ENCODE measurements at regions not wholly inside any gene's neighbourhood (a gene's known extent, or its start where the extent isn't known, plus 50 kb on each side); places are given as distances from the start of the nearest gene placed in this dataset.

DNA sequence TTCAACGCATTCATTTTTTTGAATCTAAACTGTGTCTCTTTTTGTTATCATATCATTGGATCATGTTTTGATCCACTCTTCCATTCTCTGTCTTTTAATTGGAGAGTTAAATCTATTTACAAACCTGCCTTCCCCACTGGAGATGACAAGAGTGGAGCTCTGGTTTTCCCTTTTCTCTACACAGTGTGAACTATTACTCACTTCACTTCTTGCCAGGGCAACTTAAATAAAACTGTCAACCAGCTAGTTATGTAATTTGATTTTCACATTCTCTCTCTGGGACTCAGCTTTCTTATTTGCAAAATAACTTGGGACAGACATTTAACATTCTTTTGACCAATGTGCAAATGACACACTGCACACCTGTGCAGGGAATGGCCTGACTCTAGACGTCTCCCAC is 230.8 kb upstream of the CST7 start:
- DNase-seq, result no peak

DNA sequence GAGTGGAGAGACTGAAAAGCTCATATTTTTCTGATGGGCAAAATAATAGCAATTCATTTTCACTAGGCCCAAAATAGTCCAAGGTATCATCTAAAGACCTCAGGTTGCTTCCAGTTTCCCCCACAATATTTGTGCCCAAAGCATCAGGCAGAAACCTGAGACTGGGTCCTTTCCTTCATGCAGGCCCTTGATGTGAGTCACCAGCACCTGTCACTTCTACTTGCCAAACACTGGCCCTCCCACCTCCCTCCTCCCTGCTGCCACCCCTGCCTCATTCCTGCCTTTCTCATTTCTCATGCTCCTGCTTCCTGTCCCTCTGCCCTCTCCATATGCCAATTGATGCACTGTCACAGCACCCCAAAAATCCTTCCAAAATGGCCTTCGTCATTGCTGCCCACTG is 230.4 kb upstream of the CST7 start:
- DNase-seq, result no peak

DNA sequence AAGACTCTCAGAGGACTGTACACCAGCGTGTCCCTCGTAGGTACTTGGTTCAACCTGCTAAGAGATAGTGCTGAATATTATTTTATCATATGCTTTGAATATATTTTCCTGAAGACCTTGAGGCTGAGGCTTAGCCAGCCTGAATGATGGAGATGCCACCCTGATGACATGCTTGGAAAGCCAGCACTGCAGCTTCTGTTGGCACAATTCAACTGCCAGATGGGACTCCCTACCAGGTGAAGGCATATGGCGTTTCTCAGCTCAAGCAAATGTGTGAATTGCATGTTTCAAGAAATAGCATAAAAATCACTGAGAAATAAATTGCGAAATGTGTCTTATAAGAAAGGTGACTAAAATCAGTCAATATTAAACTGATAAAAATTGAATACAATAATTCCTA is 228.1 kb upstream of the CST7 start:
- DNase-seq, result no peak

DNA sequence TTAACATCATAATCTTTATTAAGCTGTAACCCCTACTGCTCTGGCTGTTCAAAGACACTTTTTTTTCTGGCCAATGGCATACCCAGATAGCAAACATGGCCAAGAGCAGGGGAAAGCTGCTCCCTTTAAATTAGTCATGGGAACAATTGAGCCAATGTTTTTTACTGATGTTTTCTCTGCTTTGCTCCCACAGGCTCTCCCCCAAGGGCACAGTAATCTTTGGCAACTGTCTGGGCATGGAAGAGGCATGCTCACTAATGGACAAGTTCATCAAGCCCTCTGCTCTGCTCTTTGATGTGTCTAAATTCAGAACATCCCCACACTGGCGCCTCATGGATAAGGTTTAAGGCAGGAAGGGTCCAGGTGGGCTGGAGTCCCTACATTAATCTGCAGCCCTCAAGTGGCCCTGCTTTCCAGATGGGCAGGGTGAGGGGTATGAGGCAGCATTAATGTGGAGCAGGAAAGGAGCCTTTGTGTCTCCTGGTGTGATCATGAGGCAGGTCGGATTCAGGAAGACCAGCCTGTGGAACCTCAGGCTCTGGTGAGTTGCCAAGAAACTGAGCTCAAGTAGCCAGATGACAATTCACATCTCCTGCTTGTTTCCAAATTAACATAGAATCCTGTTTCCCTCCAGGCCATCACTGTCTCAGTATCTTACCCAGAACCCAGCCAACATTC is 227.0 kb upstream of the CST7 start:
- DNase-seq, result no peak

DNA sequence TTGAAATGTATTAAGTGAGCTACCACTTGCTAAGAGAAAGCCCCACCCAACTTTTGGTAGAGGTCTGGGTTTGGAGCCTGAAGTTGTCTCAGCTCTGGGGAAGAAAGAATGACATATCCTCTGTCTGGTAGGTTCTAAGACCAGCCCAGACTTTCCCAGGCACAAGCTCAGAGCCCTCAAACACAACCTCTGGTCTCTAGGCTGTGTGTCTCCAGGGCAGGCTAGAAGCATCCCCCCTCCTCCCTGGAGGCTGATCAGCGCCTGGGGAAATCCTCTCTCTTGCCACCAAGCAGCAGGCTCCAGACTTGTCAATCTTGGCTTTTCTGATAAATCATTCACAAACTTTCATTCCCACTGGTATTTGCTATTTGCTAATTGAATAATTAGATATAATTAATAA is 226.5 kb upstream of the CST7 start:
- no peak for DNase-seq

DNA sequence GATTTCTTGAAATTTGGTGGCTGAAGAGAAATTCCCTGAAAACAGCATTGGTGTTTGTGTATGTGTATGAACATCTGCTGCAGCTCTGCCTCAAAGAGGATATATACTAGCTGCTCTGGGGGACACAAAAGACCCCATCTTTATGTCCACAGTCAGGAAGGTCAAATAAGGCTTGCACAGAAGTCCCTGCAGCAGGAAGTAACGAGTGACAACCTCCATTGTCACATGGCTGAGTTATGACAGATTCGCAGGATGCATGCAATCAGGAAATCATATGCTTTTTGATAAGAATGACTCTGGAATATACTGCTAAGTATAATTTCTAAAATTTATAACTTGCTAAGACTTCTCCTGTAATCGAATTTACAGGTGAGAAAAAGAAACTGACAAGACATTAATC is 225.9 kb upstream of the CST7 start:
- no peak for DNase-seq

DNA sequence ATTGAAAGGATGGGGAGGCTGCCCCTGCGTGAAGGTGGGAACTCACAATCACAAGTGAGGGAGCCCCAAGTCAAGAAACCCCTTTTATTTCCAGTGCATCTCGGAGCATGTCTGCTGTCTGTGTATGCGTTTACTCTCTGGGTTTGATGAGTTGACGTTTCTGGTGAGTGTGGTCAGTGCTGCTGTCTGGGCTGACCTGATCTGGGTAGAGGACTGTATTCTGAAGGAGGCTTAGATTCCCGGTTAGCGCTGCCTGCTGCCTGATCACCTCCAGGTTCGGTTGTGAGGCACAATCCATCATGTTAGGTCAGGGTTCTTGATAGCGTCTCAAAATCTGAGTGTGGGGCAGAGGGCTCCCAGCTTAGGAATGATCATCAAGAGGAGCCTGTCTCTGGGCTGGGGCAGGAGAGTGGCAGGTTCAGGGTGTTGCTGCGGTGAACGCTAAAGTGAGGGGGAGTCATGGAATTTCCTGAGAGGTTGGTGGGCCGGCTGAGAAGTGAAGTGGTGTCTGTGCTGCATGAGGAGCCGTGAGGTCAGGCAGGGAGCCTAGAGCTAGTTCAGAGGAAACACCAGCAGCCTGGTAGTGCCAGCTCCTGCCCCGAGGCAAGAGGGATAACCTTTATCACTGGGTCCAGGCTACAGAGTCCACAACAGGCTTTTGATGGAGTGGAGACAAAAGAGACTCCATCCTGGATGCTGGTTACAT is 225.3 kb upstream of the CST7 start:
- no peak for DNase-seq

DNA sequence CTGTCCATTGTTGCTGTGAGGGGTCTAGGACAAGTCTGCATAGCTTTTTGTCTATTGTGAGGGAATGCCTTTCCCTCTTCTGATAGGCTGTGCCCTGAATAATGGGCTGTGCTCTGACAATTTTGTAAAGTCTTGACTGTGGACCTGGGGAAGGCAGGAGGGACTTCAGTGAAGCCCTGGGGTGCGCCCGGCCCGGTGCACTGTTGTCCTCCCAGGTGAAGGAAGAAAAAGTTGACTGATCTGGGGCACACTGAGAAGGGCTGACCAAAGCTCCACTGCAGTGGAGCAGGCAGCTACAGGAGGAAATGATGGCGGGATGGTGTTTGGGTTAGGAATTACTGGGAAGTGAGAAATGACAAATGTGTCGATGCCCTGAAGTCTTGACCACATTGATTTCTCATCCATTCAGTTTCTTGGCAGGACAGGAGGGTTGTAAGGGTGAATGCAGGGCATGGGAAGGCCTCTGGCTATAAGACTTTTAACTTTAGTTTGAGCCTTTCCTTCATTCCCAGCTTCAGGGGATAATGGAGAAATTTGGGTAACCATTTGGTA is 224.0 kb upstream of the CST7 start:
- no peak for DNase-seq

DNA sequence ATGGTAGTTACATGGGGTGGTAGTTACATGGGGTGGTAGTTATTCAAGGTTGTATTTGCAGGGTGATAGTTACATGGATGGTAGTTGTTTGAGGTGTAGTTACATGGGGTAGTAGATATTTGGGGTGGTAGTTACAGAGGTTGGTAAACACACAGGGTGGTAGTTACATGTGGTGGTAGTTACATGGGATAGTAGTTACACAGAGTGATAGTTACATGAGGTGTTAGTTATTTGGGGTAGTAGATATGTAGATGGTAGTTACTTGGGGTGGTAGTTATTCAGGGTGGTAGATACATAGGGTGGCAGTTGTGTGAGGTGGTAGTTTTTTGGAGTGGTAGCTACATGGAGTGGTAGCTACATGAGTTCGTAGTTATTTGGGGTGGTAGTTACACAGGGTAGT is 221.3 kb upstream of the CST7 start:
- no peak for DNase-seq

DNA sequence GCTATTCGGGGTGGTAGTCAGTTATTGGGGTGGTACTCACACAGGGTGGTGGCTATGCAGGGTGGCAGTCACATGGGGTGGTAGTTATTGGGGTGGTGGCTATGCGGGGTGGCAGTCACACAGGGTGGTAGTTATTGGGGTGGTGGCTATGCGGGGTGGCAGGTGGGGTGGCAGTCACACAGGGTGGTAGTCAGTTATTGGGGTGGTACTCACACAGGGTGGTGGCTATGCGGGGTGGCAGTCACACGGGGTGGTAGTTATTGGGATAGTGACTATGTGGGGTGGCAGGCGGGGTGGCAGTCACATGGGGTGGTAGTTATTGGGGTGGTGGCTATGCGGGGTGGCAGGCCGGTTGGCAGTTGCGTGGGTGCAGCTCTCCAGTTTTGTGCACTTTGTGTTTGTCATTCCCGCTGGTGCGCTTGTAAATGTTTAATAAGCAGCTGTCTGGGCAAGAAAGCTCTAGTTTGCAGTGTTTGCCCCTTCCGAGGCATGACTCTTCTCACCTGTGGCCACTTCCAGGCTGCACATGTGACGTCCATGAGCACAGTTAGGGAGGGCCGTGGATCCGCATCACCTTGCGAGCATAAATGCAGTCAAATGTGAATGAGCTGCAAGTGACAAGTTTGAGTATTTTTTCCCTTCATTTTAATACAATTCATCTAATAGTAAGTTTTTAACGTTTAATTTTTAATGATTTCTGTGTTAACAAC is 219.0 kb upstream of the CST7 start:
- no peak for DNase-seq

DNA sequence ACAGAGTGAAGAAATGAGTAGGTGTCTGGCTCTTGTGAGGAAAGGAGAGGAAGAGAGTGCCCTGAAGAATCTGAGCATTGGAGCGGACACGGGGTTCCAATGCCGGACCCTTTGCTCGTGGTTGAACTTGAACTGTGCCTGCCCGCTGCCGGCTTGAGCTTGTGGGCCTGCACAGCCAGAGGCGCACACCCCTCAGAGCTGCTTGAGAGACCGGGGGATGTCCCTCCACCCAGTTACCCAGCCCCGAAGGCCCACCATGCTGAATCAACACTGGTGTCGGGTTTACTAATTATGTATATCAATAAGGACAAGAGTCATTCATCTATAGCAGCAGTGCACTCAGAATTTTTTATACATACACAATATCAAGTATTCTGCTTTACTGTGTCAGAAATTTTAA is 218.3 kb upstream of the CST7 start:
- no peak for DNase-seq

DNA sequence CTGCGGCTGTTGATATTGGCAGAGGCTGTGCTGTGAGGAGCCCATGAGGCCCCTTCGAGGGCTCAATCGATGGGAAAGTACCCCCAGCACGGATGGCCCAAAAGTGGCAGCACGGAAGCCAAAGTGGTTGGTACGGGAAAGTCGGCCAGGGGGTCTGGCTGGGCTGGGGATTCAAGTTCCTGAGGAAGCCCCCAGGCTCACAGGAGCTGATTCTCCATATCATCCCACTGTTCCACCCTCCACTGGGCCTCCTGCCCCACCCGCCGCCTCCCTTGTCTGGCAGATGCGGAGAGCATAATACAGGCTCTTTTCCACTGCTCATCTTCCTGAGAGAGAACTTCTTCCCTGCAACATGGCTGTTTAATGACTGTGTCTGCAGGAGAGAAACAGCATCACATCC is 217.8 kb upstream of the CST7 start:
- DNase-seq, result no peak

DNA sequence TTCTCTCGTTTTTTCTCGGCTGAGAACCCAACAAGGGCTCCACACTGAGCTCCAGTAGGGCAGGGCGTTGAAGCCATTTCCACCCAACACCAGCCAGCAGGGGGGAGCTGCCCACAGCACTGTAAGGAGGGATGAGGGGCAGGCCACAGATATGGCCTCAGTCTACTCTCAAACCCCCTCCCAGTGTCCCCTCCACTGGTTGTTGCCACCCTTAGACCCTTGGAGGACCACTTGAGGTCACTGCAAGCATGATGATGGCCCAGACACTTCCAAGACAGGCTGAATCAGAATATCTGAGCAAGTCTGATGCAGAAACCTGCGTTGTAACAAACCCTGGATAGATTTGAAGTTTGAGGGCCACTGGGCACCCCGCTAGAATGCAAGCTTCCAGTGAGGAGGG is 217.0 kb upstream of the CST7 start:
- DNase-seq, result no peak

DNA sequence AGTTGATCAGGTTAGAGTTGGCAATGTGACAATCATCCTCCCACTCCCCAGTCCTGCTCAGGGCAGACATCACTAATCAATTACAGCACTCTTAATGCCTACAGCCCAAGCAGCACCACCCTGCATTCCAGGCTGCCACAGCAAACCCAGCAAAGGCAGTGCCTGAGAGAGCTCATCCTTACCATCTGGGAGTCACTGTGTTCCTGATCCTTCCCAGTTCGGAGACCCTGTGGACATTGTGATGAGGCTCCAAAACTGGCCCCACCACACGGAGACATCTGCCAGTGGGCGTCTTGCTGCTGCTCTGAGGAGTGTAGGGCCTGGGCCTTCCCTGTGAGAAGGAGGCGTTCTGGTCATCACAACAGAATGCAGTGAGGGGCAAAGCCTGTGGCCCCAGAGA is 216.5 kb upstream of the CST7 start:
- no peak for DNase-seq

DNA sequence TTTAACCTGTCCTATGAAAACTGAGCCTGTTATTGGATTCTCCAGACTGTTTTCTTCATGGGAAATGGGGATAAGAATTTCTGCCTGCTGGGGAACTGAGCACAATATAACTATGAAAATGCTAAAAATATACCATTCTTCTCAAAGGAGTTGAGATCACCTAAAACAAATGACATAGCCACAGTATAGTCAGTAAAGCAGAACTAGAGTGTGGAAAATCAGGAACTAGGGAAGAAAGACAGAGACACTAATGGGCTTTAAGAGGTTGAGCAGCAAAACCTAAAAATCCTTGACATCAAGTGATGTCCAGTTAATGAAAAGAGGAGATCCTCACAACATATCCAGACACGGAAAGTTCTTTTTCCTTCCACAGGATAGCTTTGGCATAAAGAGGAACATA is 215.7 kb upstream of the CST7 start:
- no peak for DNase-seq

DNA sequence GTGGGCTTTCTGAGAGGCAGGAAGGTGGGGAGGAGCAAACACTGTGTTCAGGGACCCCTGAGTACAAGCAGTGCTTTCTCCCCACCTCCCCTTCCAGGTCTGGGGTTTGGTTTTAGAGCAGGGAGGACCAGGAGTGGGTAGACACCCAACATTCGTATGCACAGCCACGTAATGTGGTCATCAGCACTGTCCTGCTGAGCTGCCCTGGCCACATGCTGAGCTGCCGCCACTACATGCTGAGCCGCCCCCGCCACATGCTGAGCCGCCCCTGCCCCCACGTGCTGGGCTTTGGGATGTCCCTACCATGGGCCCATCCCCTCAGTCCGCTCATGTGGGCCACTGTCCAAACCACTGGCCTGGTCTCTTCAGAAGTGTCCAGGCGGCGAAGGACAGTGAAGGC is 214.9 kb upstream of the CST7 start:
- DNase-seq, result no peak

DNA sequence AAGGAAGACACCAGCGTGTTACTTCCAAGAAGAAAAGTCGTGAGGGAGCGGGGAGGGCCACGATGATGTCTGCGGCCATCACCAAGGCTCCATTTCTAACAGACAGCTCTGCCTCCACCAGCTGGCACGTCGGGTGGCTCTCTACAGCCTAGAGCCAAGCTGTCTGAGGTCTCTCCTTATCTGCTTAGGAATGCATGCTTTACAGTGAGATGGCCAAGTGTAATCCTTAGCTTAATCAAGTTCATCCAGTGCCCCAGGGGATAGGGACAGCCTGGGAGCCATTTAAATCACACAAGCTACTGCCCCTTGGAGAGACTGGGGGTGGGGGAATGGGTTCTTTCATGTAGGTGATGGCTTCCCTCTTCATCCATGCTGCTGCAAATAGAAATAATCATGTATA is 213.8 kb upstream of the CST7 start:
- DNase-seq, result no peak

DNA sequence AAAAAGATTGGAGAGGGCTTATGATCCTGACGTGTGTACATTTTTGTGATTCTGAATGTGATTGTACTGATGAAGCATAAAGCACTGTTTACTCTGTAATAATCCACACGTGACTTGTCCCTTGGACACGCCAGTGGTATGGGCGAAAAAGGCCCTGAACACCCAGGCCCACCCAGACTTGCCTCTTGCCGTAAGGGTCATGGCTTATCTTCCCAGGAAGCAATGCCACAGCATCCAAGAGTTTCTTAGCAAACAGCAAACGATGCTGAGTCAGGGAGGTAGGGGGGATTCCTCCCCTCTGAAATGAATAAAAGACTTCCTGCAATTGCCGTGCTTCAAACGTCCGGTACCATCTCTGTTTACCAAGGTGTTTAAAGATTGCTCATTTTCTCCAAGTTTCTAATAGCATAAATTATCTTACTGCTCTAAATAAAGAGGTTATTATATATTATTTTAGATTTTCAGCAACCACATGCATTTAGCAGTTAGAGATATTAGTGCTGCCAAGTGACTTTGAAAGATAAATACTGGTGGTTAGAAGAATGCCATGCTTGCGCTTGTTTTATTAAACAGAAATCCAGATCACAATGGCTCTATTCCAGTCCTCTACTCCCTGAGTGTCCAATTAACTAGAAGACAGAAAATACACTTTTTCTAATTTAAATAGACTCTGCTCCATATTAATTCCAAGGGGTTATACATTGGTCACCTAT is 212.8 kb upstream of the CST7 start:
- no peak for DNase-seq

DNA sequence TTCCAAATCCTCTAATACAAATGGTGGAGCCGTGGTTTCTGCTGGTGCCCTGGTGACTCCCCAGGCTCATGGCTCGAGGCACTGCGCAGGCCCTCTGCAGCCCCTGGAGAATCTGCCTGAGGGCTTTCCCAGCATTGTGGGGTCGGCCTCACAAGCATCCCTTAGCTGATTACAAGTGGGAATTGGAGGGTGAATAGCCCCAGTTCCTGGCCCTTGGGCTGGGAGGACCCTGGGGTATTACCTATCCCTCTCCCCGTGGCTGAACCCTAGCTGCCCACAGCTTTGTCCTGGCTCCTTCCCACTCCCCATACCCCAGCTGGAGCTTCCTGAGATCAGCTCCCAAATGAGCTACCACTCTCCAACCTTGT is 212.2 kb upstream of the CST7 start:
- no peak for DNase-seq

DNA sequence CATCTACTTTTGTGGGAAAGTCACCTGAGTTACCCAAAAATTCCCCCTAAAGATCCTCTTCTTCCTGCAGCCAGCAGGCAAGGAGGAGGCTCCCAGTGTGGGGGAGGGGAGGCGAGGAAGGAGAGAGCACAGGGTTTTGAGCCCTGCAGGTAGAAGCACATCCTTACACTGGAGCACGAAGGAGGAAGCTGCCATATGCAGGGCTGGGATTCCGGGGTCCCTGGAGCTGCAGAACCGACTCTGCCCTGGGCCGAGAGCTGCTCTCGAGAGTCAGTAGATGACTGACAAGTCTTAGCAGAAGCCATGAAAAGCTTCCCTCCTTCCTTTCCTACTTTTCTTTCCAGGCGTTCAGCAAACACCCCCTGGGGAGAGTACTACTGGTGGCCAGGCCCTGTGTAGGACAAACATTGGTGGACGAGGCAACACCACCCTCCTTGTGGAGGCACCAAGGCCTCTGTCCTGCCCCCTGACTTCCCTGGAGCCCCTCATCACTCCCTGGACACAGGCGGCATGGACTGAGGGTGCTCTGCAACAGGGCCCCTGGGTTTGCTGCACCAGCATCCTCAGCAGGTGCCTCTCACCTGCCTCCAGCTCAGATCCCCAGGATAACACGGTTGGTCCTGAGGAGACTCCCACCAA is 211.7 kb upstream of the CST7 start:
- DNase-seq, result no peak

DNA sequence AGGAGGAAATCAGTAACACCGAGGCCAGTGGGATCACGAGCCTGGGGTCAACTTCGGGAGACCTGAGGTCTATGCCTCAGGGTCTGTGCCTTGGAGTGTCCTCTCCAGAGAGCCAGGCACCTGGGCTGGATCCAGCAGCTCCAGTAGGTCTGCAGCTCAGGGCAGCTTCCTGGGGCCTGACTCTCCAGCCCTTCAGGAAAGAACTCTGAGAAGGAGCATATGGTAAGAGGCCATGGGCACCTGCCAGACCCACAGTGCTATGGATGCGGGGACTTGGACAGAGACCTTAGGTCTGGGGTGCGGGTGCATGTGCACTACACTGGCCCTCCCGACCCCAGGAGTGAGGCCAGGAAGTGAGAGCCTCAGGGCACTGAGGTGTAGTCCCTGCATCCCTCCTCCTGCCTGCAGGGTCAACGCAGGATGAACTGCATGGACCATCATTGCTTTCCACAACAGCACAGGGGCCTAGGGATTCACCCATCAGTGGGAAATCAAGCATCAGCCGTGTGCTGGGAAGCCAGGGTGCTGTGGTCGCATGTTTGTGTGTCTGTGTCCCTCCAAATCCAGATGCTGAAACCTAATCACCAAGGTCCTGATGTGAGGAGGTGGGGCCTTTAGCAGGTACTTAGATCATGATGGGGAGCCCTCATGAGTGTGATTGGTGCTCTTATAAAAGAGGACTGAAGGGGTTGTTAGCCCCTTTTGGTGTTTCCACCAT is 210.9 kb upstream of the CST7 start:
- no peak for DNase-seq

DNA sequence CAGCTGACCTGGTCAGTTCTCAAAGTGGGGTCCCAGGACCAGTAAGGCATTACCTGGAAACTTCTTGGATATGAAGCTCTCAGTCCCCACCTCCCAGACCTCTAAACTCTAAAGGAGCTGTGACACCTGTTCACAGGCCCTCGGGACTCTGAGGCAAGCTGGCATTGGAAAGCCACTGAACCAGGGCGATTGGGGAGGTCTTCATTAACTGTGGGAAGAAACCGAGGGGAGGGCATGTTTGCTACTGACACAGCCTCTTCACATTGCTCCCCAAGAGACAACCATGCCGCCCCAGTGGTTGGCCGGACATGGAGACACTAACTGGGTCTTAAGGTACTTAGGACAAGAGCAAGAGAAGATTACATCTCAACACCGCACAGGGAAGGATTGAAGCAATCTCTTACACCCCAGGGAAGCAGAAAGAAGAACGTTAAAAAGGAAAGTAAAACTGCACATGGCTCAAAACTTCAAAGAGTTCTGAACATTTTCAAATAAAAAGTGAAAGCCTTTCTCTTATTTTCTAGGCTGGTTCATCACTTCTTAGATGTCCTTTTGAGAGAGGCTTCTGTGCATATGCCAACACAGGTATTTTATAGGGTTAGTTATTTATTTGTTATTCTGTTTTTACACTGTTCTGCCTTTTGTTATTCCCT is 210.0 kb upstream of the CST7 start:
- DNase-seq, result no peak

All from activated CD4-positive, alpha-beta T cell treated with anti-CD3 and anti-CD28 coated beads for 48 hours (primary cell).